A673 (cell line): ENCODE measurements at regions not wholly inside any gene's neighbourhood (a gene's known extent, or its start where the extent isn't known, plus 50 kb on each side); places are given as distances from the start of the nearest gene placed in this dataset.

Source experiments
- CTCF ChIP-seq: fragments of 300-800, 200-600 bp; sonication (generic); conservative IDR thresholded peaks from 2 replicates; pipeline ENCODE4 v1.5.1; 2017; ENCODE audit warnings: low read depth, mild to moderate bottlenecking, antibody characterized with exemption, low read length, moderate library complexity, mixed read lengths
- EZH2 ChIP-seq: fragments of 200-600 bp; sonication (generic); IDR thresholded peaks from 2 replicates; pipeline ENCODE4 v1.6.1; 2017; ENCODE audit warnings: borderline replicate concordance, low read depth, mild to moderate bottlenecking, mixed read lengths, antibody characterized with exemption, low read length; ENCODE audit not compliant: poor library complexity, severe bottlenecking

GRCh38 chr3:196147116-196147515 is 64.1 kb downstream of the ZDHHC19 start:
- TF ChIP-seq EZH2, result no peak
- no peak for TF ChIP-seq CTCF
